ENCODE measurements at regions not wholly inside any gene's neighbourhood (a gene's known extent, or its start where the extent isn't known, plus 50 kb on each side); places are given as distances from the start of the nearest gene placed in this dataset.

- FAIRE-seq (no peak), DNase-seq (no peak), ATAC-seq (no peak)
- H3K4me1 ChIP-seq, result no peaks in the 10 kb centered on the region
- H3K4me3 ChIP-seq, result no peak overlapping the region
- no peaks in the 10 kb centered on the region for H3K9me3 ChIP-seq
- no peaks in the 10 kb centered on the region for H3K36me3 ChIP-seq
- no peak overlapping the region for H3K27ac ChIP-seq
- no peak for TF ChIP-seq CTCF (IDR thresholded peaks at IDR 0.05)
- no peaks in the 10 kb centered on the region for H3K27me3 ChIP-seq
- intact Hi-C loops (cut with DNase I), result no loop called here
- 75 to 86% methylated on average over 3 of the region's 3 CpGs for WGBS, 2 donors
Observed at GRCh38 chr9:105855987-105856386, 161.6 kb downstream of the TMEM38B start.

GRCh38 chr9:105858006-105858690 is 163.8 kb downstream of the TMEM38B start:
- no peak for ATAC-seq
- H3K27me3 ChIP-seq, result no peaks in the 10 kb centered on the region
- intact Hi-C loops (cut with DNase I), result no loop called here

GRCh38 chr9:105858877-105859276 is 164.5 kb downstream of the TMEM38B start:
- H3K27ac ChIP-seq, result no peak overlapping the region
- no peak for DNase-seq
- H3K27me3 ChIP-seq, result no peaks in the 10 kb centered on the region
- no peak for ATAC-seq
- H3K9me3 ChIP-seq, result no peaks in the 10 kb centered on the region
- TF ChIP-seq CTCF (IDR thresholded peaks at IDR 0.05), result no peak
- intact Hi-C loops (cut with DNase I), result no loop called here
- no peak overlapping the region for H3K4me3 ChIP-seq
- H3K4me1 ChIP-seq, result no peaks in the 10 kb centered on the region
- no peaks in the 10 kb centered on the region for H3K36me3 ChIP-seq
- no peak for FAIRE-seq

More at GRCh38 chr9:105858006-105858690, 163.8 kb downstream of the TMEM38B start:
- H3K4me1 ChIP-seq, result no peaks in the 10 kb centered on the region
- H3K9me3 ChIP-seq, result no peaks in the 10 kb centered on the region
- no peak for DNase-seq
- no peak overlapping the region for H3K4me3 ChIP-seq
- TF ChIP-seq CTCF (IDR thresholded peaks at IDR 0.05), result no peak
- FAIRE-seq, result no peak
- no peak overlapping the region for H3K27ac ChIP-seq
- WGBS, 2 donors, result 68 to 79% methylated on average over 1 of the region's 1 CpG
- H3K36me3 ChIP-seq, result no peaks in the 10 kb centered on the region

GRCh38 chr9:105859428-105860091 is 165.2 kb downstream of the TMEM38B start:
- H3K4me3 ChIP-seq, result no peak overlapping the region
- FAIRE-seq, result no peak
- ATAC-seq, result no peak

More at GRCh38 chr9:105859428-105860091, 165.2 kb downstream of the TMEM38B start:
- Histone ChIP-seq H3K9me3 (no peaks in the 10 kb centered on the region), H3K36me3 (no peaks in the 10 kb centered on the region), H3K4me1 (no peaks in the 10 kb centered on the region), H3K27ac (no peak overlapping the region), H3K27me3 (no peaks in the 10 kb centered on the region)
- intact Hi-C loops (cut with DNase I), result no loop called here
- no peak for DNase-seq
- TF ChIP-seq CTCF (IDR thresholded peaks at IDR 0.05), result no peak
